ENCODE measurements at regions not wholly inside any gene's neighbourhood (a gene's known extent, or its start where the extent isn't known, plus 50 kb on each side); places are given as distances from the start of the nearest gene placed in this dataset.

- TF ChIP-seq CTCF (IDR thresholded peaks at IDR 0.05): no peak
- no peak for TF ChIP-seq POLR2A (IDR thresholded peaks at IDR 0.05; ENCODE audit: low read depth)
- TF ChIP-seq POLR2AphosphoS5 (IDR thresholded peaks at IDR 0.05): no peak
- no peak for TF ChIP-seq EP300 (IDR thresholded peaks at IDR 0.05)
Measured at GRCh38 chr2:198930170-198930569, 527.6 kb downstream of the SATB2 start.

All from esophagus muscularis mucosa (tissue), 4 donors.